Common myeloid progenitor, CD34-positive (primary cell): ENCODE measurements at regions not wholly inside any gene's neighbourhood (a gene's known extent, or its start where the extent isn't known, plus 50 kb on each side); places are given as distances from the start of the nearest gene placed in this dataset.

ENCODE experiments used
- CTCF ChIA-PET: fragments of 350-600 bp; sonication (Branson Sonifier 250); formaldehyde crosslinking; loops from one replicate; lab custom pipeline; 2021; ENCODE audit warnings: antibody characterized with exemption; lab: Charles Lee
- POLR2A ChIA-PET: fragments of 350-600 bp; sonication (Branson Sonifier 250); formaldehyde crosslinking; loops from one replicate; lab custom pipeline; 2021; ENCODE audit warnings: antibody characterized with exemption; lab: Charles Lee
- DNase-seq, 3 donors: peaks; one replicate each; pipeline versions ENCODE4 v3.0.0 to v3.0.0-alpha.2; 2013
- H3K27ac ChIP-seq, 2 experiments: 1 replicate in 1 of 2; 2 replicates in 1 of 2; pipeline ENCODE4 v1.7.0; 2013; ENCODE audit warnings: inconsistent platforms in 2 of 2, low read length in 2 of 2, mild to moderate bottlenecking in 2 of 2, low read depth in 1 of 2, moderate library complexity in 1 of 2; ENCODE audit not compliant: severe bottlenecking in 2 of 2, insufficient read depth in 1 of 2, poor library complexity in 1 of 2
- H3K27me3 ChIP-seq, 5 experiments: replicated peaks in 2 of 5; 1 replicate in 3 of 5; 2 replicates in 2 of 5; pipeline versions ENCODE4 v1.6.1 to v1.7.0; 2013; ENCODE audit warnings: low read length in 4 of 5, mild to moderate bottlenecking in 2 of 5, moderate library complexity in 2 of 5, inconsistent platforms in 1 of 5; ENCODE audit not compliant: insufficient read depth in 5 of 5, control insufficient read depth in 4 of 5
- H3K36me3 ChIP-seq, 4 experiments: 1 replicate in 2 of 4; 2 replicates in 2 of 4; pipeline versions ENCODE4 v1.6.1 to v1.7.0; 2013; ENCODE audit warnings: low read length in 3 of 4, control low read depth in 1 of 4, mild to moderate bottlenecking in 1 of 4; ENCODE audit not compliant: control insufficient read depth in 4 of 4, insufficient read depth in 4 of 4
- H3K4me1 ChIP-seq, 4 experiments: 1 replicate in 3 of 4; 2 replicates in 1 of 4; pipeline versions ENCODE4 v1.6.1 to v1.7.1; 2013; ENCODE audit warnings: low read length in 3 of 4, mild to moderate bottlenecking in 3 of 4, control low read depth in 1 of 4, inconsistent platforms in 1 of 4, moderate library complexity in 1 of 4; ENCODE audit not compliant: control insufficient read depth in 4 of 4, insufficient read depth in 4 of 4; ENCODE audit errors: control extremely low read depth in 1 of 4
- H3K4me3 ChIP-seq, 7 experiments: 1 replicate in 4 of 7; 2 replicates in 3 of 7; pipeline versions ENCODE4 v1.5.1 to v1.7.0; 2013; ENCODE audit warnings: mild to moderate bottlenecking in 7 of 7, low read length in 6 of 7, moderate library complexity in 6 of 7, inconsistent platforms in 2 of 7, low read depth in 2 of 7, control low read depth in 1 of 7; ENCODE audit not compliant: insufficient read depth in 4 of 7, control insufficient read depth in 1 of 7; ENCODE audit errors: extremely low read depth in 1 of 7
- H3K9me3 ChIP-seq, 5 experiments: 1 replicate in 4 of 5; 2 replicates in 1 of 5; pipeline versions ENCODE4 v1.6.1 to v1.7.1; 2013; ENCODE audit warnings: low read length in 4 of 5, mild to moderate bottlenecking in 2 of 5, inconsistent platforms in 1 of 5, low read depth in 1 of 5, moderate library complexity in 1 of 5; ENCODE audit not compliant: control insufficient read depth in 4 of 5, insufficient read depth in 2 of 5; ENCODE audit errors: control extremely low read depth in 1 of 5
- WGBS: methylation state at CpG from one replicate; pipeline ENCODE4 v1.1.5; 2013; ENCODE audit not compliant: insufficient coverage; 5-methylcytosine and 5-hydroxymethylcytosine counted together

- Histone ChIP-seq H3K36me3 (no peaks in the 10 kb centered on the region), H3K27me3 (no peaks in the 10 kb centered on the region), H3K27ac (no peak overlapping the region), H3K4me1 (no peaks in the 10 kb centered on the region), H3K4me3 (no peak overlapping the region), H3K9me3 (no peaks in the 10 kb centered on the region)
- POLR2A ChIA-PET: no interaction called here
- WGBS: 98% methylated on average over 4 of the region's 5 CpGs
- DNase-seq: no peak
- CTCF ChIA-PET: interaction anchor here (0.9 kb wide), 1 partner anchor 10 kb away, joined by 3 read pairs; no protein-coding TSS in a partner anchor
Observed at GRCh38 chr11:32500001-32500400, 64.7 kb upstream of the WT1 start.

DNA sequence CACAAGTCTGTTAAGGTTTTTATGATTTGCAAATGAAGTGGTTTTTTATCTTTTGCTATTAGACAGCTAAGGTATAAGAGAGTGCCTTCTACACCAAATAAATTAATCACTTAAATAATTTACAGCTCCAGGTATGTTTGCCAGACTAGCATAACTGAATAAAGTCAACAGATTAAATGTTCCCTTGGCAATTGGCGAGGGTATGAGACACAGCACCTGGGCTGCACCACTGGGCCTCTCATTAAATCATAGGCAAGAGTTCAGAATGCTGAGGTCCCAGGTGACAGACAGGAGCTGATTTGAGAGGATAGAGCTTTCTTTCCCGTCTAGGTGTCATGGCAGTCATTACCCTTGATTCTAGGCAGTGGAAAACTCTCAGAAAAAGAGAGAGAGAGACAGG, 62.6 kb upstream of the WT1 start:
- no peaks in the 10 kb centered on the region for H3K27me3 ChIP-seq
- 100% methylated on average over 1 of the region's 2 CpGs for WGBS
- H3K27ac ChIP-seq: no peak overlapping the region
- ChIA-PET POLR2A (no interaction called here), CTCF (interaction anchor here (0.6 kb wide), 1 partner anchor 200 kb away, joined by 3 read pairs; no protein-coding TSS in a partner anchor)
- no peaks in the 10 kb centered on the region for H3K9me3 ChIP-seq
- H3K4me3 ChIP-seq: no peak overlapping the region
- no peaks in the 10 kb centered on the region for H3K4me1 ChIP-seq
- DNase-seq: no peak
- no peaks in the 10 kb centered on the region for H3K36me3 ChIP-seq

DNA sequence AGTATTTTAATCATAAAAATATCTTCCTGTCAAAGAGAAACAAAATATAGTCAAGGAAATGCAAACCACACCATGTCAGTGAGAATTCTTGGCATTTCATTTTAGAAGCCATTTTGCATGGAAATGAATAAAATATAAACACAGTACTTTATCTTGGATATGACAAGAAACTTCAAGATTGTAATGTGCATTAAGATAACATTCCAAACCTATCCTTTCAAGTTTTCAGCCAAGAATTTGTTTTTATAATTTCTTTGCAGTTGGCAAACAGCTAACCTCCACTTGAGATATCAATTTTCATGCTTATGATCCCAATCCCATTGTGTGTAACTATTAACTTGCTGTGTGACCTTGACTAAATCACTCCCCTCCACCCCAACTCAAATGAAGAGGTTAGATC, 59.3 kb upstream of the WT1 start:
- ChIA-PET POLR2A (no interaction called here), CTCF (no interaction called here)
- H3K27me3 ChIP-seq: no peaks in the 10 kb centered on the region
- H3K4me1 ChIP-seq: no peaks in the 10 kb centered on the region
- H3K36me3 ChIP-seq: no peaks in the 10 kb centered on the region
- H3K4me3 ChIP-seq: no peak overlapping the region
- H3K9me3 ChIP-seq: no peaks in the 10 kb centered on the region
- DNase-seq: no peak
- H3K27ac ChIP-seq: no peak overlapping the region

GRCh38 chr11:32489464-32489863, 54.1 kb upstream of the WT1 start:
- CTCF ChIA-PET: no interaction called here
- H3K27me3 ChIP-seq: no peaks in the 10 kb centered on the region
- POLR2A ChIA-PET: no interaction called here
- 90% methylated on average over 4 of the region's 4 CpGs for WGBS
- no peak overlapping the region for H3K4me3 ChIP-seq
- no peaks in the 10 kb centered on the region for H3K36me3 ChIP-seq
- H3K4me1 ChIP-seq: no peaks in the 10 kb centered on the region
- H3K27ac ChIP-seq: no peak overlapping the region
- no peak for DNase-seq
- H3K9me3 ChIP-seq: no peaks in the 10 kb centered on the region

DNA sequence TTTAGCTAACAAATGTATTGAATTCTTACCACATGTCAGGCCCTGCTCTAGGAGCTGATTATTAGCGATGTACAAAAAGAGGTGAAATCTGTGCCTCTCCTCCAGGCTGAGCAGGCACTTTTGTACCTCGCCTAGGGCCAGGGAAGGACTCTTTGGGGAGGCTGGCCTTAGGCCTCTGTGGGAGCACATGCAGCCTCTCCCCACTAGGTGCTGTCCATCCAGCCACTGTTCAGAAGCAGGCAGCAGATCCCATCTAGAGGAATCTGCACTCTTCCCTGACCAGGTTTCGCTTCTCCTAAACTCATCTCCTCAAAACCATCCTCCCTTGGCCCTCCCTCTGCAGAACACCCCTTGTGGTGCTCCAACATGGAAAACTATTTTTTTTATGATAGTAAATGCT, 51.9 kb upstream of the WT1 start:
- no peaks in the 10 kb centered on the region for H3K27me3 ChIP-seq
- no peaks in the 10 kb centered on the region for H3K36me3 ChIP-seq
- H3K4me3 ChIP-seq: no peak overlapping the region
- WGBS: 100% methylated on average over 3 of the region's 3 CpGs
- H3K27ac ChIP-seq: no peak overlapping the region
- ChIA-PET CTCF (interaction anchor here (0.8 kb wide), 1 partner anchor 12 kb away, joined by 3 read pairs; no protein-coding TSS in a partner anchor), POLR2A (no interaction called here)
- no peaks in the 10 kb centered on the region for H3K4me1 ChIP-seq
- peak in 1 of 3 donors; percentile 6 for DNase-seq
- no peaks in the 10 kb centered on the region for H3K9me3 ChIP-seq

DNA sequence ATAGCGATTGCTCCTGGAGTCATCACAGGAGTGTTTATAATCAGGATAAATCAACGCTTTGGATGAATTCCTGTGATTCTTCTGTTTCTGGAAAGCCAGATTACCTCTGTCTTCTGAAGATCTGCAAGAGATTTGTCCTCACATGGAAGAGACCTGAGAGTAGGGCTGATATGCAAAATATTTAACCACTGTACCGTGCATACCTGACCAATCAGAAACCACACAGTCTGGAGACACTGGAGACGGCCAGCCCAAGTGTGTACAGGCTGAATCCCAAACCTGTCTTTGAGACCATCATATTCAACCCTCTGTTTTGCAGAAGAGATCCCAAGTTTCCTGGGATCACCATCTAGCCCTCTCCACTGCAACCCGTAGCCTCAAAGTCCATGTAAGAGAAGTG, 50.4 kb upstream of the WT1 start:
- no peaks in the 10 kb centered on the region for H3K36me3 ChIP-seq
- CTCF ChIA-PET: no interaction called here
- no peak overlapping the region for H3K27ac ChIP-seq
- H3K27me3 ChIP-seq: no peaks in the 10 kb centered on the region
- WGBS: 100% methylated on average over 4 of the region's 5 CpGs
- H3K4me1 ChIP-seq: no peaks in the 10 kb centered on the region
- DNase-seq: no peak
- POLR2A ChIA-PET: no interaction called here
- H3K9me3 ChIP-seq: no peaks in the 10 kb centered on the region
- no peak overlapping the region for H3K4me3 ChIP-seq
